ENCODE measurements at regions not wholly inside any gene's neighbourhood (a gene's known extent, or its start where the extent isn't known, plus 50 kb on each side); places are given as distances from the start of the nearest gene placed in this dataset.

GRCh38 chr7:131244259-131244852 is 83.3 kb upstream of the MKLN1 start:
- Histone ChIP-seq H3K4me1 (ENCODE audit: low read length) (no peaks in the 10 kb centered on the region), H3K9ac (ENCODE audit: low read length) (no peak overlapping the region), H3K27ac (ENCODE audit: low read length) (no peak overlapping the region), H3K36me3 (replicated peaks; ENCODE audit: insufficient read depth, low read length) (no peaks in the 10 kb centered on the region), H2AFZ (ENCODE audit: low read length) (no peak overlapping the region), H3K4me3 (ENCODE audit: low read length) (no peak overlapping the region), H3K9me3 (replicated peaks; ENCODE audit: insufficient read depth, low read length) (no peaks in the 10 kb centered on the region), H3F3A (ENCODE audit: insufficient read depth, low read length) (no peaks in the 10 kb centered on the region), H3K27me3 (replicated peaks; ENCODE audit: insufficient read depth, low read length) (no peaks in the 10 kb centered on the region), H4K20me1 (ENCODE audit: insufficient read depth, low read length) (no peaks in the 10 kb centered on the region), H3K79me2 (ENCODE audit: low read length) (no peaks in the 10 kb centered on the region), H3K9me2 (replicated peaks; ENCODE audit: insufficient read depth, low read length) (no peaks in the 10 kb centered on the region), H3K4me2 (ENCODE audit: low read depth, low read length) (no peak overlapping the region)
- TF ChIP-seq EZH2phosphoT487 (IDR thresholded peaks at IDR 0.05; ENCODE audit: low read length) (no peak), EZH2 (optimal IDR thresholded peaks at IDR 0.05; ENCODE audit: low read depth, low read length) (no peak)
- TF ChIP-seq, protein P1, sequence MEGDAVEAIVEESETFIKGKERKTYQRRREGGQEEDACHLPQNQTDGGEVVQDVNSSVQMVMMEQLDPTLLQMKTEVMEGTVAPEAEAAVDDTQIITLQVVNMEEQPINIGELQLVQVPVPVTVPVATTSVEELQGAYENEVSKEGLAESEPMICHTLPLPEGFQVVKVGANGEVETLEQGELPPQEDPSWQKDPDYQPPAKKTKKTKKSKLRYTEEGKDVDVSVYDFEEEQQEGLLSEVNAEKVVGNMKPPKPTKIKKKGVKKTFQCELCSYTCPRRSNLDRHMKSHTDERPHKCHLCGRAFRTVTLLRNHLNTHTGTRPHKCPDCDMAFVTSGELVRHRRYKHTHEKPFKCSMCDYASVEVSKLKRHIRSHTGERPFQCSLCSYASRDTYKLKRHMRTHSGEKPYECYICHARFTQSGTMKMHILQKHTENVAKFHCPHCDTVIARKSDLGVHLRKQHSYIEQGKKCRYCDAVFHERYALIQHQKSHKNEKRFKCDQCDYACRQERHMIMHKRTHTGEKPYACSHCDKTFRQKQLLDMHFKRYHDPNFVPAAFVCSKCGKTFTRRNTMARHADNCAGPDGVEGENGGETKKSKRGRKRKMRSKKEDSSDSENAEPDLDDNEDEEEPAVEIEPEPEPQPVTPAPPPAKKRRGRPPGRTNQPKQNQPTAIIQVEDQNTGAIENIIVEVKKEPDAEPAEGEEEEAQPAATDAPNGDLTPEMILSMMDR (IDR thresholded peaks at IDR 0.05; ENCODE audit: low read length) = no peak
- DNase-seq = no peak

DNA sequence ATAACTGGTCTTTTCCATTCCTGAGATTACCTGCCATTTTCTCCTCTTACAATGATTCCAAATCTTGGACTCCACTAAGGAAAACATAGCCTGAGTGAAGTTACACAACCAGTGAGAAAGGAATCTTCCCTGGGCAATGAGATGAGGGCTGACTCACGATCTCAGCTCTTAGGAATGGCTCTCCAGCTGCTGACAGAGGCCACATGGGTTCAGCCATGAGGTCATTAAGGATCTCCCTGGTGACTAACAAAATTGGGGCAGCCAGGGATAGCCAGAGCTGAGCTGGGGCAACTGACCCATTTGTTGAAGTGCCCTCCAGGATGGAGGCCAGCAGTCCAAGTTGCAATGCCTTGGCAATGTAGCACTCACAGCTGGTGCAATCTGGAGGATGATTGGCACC is 78.7 kb upstream of the MKLN1 start:
- Histone ChIP-seq H3K27ac (ENCODE audit: low read length) (no peak overlapping the region), H4K20me1 (ENCODE audit: insufficient read depth, low read length) (no peaks in the 10 kb centered on the region), H3F3A (ENCODE audit: insufficient read depth, low read length) (no peaks in the 10 kb centered on the region), H3K4me2 (ENCODE audit: low read depth, low read length) (no peak overlapping the region), H3K79me2 (ENCODE audit: low read length) (no peaks in the 10 kb centered on the region), H2AFZ (ENCODE audit: low read length) (no peak overlapping the region), H3K9me2 (replicated peaks; ENCODE audit: insufficient read depth, low read length) (no peaks in the 10 kb centered on the region), H3K4me1 (ENCODE audit: low read length) (no peaks in the 10 kb centered on the region), H3K9me3 (replicated peaks; ENCODE audit: insufficient read depth, low read length) (no peaks in the 10 kb centered on the region), H3K27me3 (replicated peaks; ENCODE audit: insufficient read depth, low read length) (no peaks in the 10 kb centered on the region), H3K36me3 (replicated peaks; ENCODE audit: insufficient read depth, low read length) (no peaks in the 10 kb centered on the region), H3K9ac (ENCODE audit: low read length) (no peak overlapping the region), H3K4me3 (ENCODE audit: low read length) (no peak overlapping the region)
- DNase-seq = no peak
- TF ChIP-seq, protein P1 (IDR thresholded peaks at IDR 0.05; ENCODE audit: low read length) = no peak
- TF ChIP-seq EZH2phosphoT487 (IDR thresholded peaks at IDR 0.05; ENCODE audit: low read length) = no peak
- TF ChIP-seq EZH2 (optimal IDR thresholded peaks at IDR 0.05; ENCODE audit: low read depth, low read length) = no peak

DNA sequence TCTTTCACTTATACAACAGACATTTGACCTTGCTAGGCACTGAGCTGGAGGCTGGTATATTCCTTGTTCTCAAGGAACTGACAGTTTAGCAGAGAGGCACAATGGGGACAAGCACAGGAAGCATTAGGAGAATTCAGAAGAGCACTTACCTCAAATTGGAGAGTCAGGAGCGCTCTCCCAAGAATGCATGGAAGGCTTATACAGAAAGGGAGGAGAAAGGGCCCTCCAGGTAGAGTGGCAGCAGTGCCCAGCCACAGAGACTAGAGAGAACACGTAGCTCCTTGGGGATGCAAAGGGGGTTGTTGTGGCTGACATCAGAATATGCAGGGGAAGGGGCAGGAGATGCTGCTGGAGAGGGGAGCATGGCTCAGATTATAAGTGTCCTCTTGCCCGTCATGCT is 78.2 kb upstream of the MKLN1 start:
- H3K9me2 ChIP-seq (replicated peaks; ENCODE audit: insufficient read depth, low read length) = no peaks in the 10 kb centered on the region
- no peaks in the 10 kb centered on the region for H3K36me3 ChIP-seq (replicated peaks; ENCODE audit: insufficient read depth, low read length)
- H3K9me3 ChIP-seq (replicated peaks; ENCODE audit: insufficient read depth, low read length) = no peaks in the 10 kb centered on the region
- no peak for DNase-seq
- TF ChIP-seq, protein P1 (IDR thresholded peaks at IDR 0.05; ENCODE audit: low read length) = no peak
- TF ChIP-seq EZH2 (optimal IDR thresholded peaks at IDR 0.05; ENCODE audit: low read depth, low read length) (no peak), EZH2phosphoT487 (IDR thresholded peaks at IDR 0.05; ENCODE audit: low read length) (no peak)
- no peak overlapping the region for H3K4me2 ChIP-seq (ENCODE audit: low read depth, low read length)
- no peak overlapping the region for H3K9ac ChIP-seq (ENCODE audit: low read length)
- no peak overlapping the region for H2AFZ ChIP-seq (ENCODE audit: low read length)
- H3F3A ChIP-seq (ENCODE audit: insufficient read depth, low read length) = no peaks in the 10 kb centered on the region
- no peak overlapping the region for H3K4me3 ChIP-seq (ENCODE audit: low read length)
- H4K20me1 ChIP-seq (ENCODE audit: insufficient read depth, low read length) = no peaks in the 10 kb centered on the region
- no peaks in the 10 kb centered on the region for H3K4me1 ChIP-seq (ENCODE audit: low read length)
- H3K27me3 ChIP-seq (replicated peaks; ENCODE audit: insufficient read depth, low read length) = no peaks in the 10 kb centered on the region
- no peak overlapping the region for H3K27ac ChIP-seq (ENCODE audit: low read length)
- no peaks in the 10 kb centered on the region for H3K79me2 ChIP-seq (ENCODE audit: low read length)
